ENCODE measurements at regions not wholly inside any gene's neighbourhood (a gene's known extent, or its start where the extent isn't known, plus 50 kb on each side); places are given as distances from the start of the nearest gene placed in this dataset.

GRCh38 chr6:127032971-127033370 lies 85.5 kb upstream of the RSPO3 start:
- no peak overlapping the region for H3K4me3 ChIP-seq
- no peak for TF ChIP-seq CTCF (IDR thresholded peaks at IDR 0.05)

GRCh38 chr6:127051571-127052260 lies 66.8 kb upstream of the RSPO3 start:
- ATAC-seq, result no peak
- TF ChIP-seq CTCF (IDR thresholded peaks at IDR 0.05), result no peak
- intact Hi-C loops (cut with DNase I), result no loop called here
- H3K4me1 ChIP-seq, result no peaks in the 10 kb centered on the region
- H3K27ac ChIP-seq, result no peak overlapping the region
- H3K4me3 ChIP-seq, result no peak overlapping the region
- H3K36me3 ChIP-seq, result no peaks in the 10 kb centered on the region
- H3K27me3 ChIP-seq, result no peaks in the 10 kb centered on the region
- peaks cover 0 to 15% of the 10 kb centered on the region in 2 donors for H3K9me3 ChIP-seq
- DNase-seq, result no peak

More at GRCh38 chr6:127032971-127033370, 85.5 kb upstream of the RSPO3 start:
- Histone ChIP-seq H3K27ac (no peak overlapping the region), H3K4me1 (no peaks in the 10 kb centered on the region), H3K36me3 (no peaks in the 10 kb centered on the region), H3K9me3 (no peaks in the 10 kb centered on the region), H3K27me3 (no peaks in the 10 kb centered on the region)
- DNase-seq (no peak), ATAC-seq (no peak)
- intact Hi-C loops (cut with DNase I), result no loop called here

GRCh38 chr6:127053032-127053874 lies 65.2 kb upstream of the RSPO3 start:
- no peak overlapping the region for H3K4me3 ChIP-seq
- TF ChIP-seq CTCF (IDR thresholded peaks at IDR 0.05), result no peak
- intact Hi-C loops (cut with DNase I), result no loop called here
- H3K9me3 ChIP-seq, result peaks cover 2 to 7% of the 10 kb centered on the region in 2 donors
- H3K4me1 ChIP-seq, result no peaks in the 10 kb centered on the region
- no peaks in the 10 kb centered on the region for H3K36me3 ChIP-seq
- no peaks in the 10 kb centered on the region for H3K27me3 ChIP-seq
- DNase-seq (no peak), ATAC-seq (no peak)
- H3K27ac ChIP-seq, result no peak overlapping the region

GRCh38 chr6:127053875-127054235 lies 64.6 kb upstream of the RSPO3 start:
- DNase-seq (no peak), ATAC-seq (no peak)
- intact Hi-C loops (cut with DNase I), result no loop called here
- no peaks in the 10 kb centered on the region for H3K4me1 ChIP-seq
- TF ChIP-seq CTCF (IDR thresholded peaks at IDR 0.05), result no peak
- no peak overlapping the region for H3K27ac ChIP-seq
- no peaks in the 10 kb centered on the region for H3K27me3 ChIP-seq
- no peaks in the 10 kb centered on the region for H3K36me3 ChIP-seq
- H3K4me3 ChIP-seq, result no peak overlapping the region
- H3K9me3 ChIP-seq, result peaks cover 4 to 7% of the 10 kb centered on the region in 2 donors

- DNase-seq (no peak), ATAC-seq (no peak)
- intact Hi-C loops (cut with DNase I), result no loop called here
- Histone ChIP-seq H3K9me3 (peaks cover 4 to 11% of the 10 kb centered on the region in 2 donors), H3K4me3 (no peak overlapping the region), H3K27ac (no peak overlapping the region), H3K27me3 (no peaks in the 10 kb centered on the region), H3K4me1 (no peaks in the 10 kb centered on the region), H3K36me3 (no peaks in the 10 kb centered on the region)
- no peak for TF ChIP-seq CTCF (IDR thresholded peaks at IDR 0.05)
Measured at GRCh38 chr6:127058027-127058426, 60.4 kb upstream of the RSPO3 start.
